HG02759 (cell line): ENCODE measurements at regions not wholly inside any gene's neighbourhood (a gene's known extent, or its start where the extent isn't known, plus 50 kb on each side); places are given as distances from the start of the nearest gene placed in this dataset.
"Not testable (repeated sequence)": the region's sequence is repeated elsewhere in the genome, so short reads cannot be mapped to it uniquely, and the experiment has no call there.

ENCODE experiments used
- ATAC-seq: cut with Tn5 transposase; IDR thresholded peaks from one replicate; pipeline ENCODE4 v1.9.1; 2021; ENCODE audit warnings: mild to moderate bottlenecking, moderate library complexity; ENCODE audit not compliant: unreplicated experiment

DNA sequence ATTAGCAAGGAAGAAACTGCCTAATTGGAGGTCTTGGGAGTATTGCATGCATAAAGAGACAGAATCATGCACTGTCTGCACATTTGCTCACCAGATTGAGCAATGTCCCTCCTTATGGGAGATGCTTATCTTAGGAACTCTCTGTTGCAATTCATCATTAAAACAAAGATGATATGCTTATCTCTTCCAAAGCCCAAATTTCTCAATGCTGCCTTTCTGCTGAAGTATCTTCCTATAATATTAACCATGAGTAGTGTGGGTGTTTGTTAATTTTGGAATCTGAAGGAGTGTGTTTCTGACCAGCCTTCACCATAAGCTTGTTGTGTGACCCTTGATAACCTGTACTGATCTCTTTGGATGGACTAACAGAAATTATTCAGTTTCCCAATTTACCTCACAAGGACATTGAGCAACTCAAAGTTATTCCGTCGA is 1257.6 kb upstream of the FLRT2 start:
- ATAC-seq: no peak

DNA sequence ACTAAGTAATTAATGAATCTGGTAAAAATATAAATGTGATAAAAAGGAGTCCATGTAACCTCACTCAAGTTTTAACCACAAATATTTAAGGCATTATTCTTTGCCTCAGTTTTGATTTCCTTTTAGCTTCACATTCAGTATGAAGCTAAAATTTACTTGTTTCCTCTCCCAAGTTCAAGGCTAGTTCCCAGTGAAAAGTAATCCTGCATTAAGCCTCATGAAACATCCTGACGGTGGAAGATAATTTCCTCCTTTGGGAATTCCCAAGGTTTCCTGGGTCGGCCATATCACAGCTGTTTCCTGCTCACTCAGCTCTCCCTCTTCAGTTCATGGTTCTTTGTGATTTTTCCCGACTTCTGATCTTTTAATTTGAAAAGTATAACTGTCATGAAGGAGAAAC is 1256.8 kb upstream of the FLRT2 start:
- ATAC-seq: no peak

DNA sequence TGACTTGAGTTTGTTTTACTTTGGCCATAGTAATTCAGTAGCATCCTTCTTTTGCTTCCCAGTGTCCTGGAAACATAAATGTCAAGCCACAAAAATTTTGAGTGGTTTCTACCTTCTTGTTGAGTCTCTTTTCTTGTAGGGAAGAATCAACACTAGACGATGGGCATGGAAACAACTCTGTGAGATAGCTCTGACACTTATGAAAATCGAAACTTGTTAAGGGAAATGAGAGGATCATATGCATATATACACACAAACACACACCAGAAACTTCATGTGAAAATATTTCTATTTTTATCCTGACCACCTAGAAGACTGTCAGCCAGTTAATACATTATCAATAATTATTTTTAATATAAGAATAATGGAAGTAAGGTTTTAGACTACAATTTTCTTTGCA is 1247.3 kb upstream of the FLRT2 start:
- ATAC-seq: no peak

DNA sequence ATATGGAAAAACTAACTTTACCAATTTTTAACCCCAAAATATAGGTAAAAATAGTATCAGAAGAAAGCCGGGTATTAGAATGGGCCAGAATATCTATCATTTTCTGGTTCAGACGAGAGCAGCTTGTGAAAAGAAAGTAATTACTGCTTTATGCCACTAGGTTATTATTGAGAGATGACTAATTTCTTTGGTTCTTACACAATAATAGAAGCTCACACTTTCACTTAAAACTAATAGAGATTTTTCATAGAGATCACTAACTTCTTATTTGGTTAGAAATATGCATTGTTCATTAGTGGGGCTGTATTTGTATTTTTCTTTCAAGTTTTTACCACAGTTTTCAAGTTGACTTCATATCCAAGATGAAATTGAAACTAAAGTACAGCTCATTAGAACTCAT is 1241.2 kb upstream of the FLRT2 start:
- ATAC-seq: no peak

DNA sequence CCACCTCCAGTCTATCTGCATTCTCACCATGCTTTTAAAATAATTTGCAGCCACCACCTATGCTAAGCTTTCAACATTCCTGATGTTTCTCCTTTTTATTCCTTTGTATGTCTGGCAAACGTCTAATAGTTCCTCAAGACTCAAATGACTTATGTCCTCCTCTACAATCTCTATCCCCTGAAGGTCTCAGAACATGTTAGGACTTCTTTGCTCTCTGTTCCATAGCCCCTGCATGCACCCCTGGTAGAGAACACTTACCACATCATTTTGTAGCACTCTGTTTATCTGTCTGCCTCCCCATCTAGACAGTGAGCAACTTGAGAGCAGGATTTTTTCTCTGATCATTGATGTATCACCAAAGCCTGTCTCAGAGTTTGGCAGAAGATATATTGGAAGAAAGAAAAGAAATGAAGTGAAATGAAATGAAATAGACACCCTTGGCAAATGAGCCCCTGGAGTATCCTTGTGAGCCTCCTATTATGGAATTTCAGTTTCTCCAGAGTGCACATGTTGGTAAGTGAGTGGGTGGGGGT is 1231.2 kb upstream of the FLRT2 start:
- no peak for ATAC-seq

DNA sequence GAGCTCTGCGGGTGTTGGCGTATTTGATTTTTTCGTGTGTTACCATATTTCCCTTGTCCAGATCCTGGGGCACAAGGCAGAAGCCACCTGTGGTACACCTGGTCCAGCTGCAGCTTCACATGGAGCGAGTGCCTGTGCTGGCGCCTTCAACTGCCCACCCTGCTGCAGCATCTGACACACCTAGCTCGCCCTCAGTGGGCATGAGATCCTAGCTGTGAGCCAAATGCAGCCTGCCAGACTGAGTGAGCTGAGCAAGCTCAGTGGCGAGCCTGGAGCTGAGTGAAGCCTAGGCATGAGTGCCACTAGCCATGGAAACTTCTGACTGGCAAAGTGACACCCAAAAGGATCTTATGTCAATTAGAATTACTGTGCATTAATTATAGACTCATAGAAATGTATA is 1226.8 kb upstream of the FLRT2 start:
- no peak for ATAC-seq

DNA sequence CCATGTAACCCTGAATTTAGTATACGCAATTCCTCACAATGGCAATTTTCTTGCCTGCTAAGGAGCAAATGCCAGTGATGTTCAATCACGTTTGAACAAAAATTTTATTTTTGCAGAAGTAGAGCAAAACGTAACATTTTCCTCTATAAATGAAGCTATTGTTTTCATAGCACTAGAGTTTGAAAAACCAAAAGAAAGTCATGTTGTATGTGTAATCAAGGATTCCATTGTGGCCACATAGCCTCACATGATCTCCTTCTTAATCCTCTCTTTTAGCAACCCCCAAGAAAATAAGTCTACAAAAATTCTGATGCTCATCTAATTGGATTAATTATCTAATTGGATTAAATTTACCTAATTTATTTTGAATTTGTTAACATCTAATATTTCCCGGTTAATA is 1217.4 kb upstream of the FLRT2 start:
- no peak for ATAC-seq

DNA sequence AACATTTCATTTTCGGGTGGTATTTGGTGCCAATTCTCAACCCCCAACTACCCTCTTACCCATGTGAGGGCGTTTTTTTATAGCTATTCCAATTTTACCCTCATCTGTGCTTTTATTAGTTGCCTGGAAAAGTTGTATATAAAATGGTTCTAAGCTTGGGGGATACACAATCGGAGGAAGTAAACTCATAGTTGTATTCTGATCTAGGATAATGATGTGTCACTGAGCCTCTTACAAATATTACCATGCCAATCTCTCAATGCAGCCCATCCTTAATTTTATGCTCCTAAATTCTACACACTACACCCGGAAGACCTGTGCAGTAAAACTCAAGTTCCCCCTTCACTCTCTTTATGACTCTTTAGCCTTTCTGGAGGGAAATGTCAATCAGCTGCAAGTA is 1206.5 kb upstream of the FLRT2 start:
- ATAC-seq: no peak

DNA sequence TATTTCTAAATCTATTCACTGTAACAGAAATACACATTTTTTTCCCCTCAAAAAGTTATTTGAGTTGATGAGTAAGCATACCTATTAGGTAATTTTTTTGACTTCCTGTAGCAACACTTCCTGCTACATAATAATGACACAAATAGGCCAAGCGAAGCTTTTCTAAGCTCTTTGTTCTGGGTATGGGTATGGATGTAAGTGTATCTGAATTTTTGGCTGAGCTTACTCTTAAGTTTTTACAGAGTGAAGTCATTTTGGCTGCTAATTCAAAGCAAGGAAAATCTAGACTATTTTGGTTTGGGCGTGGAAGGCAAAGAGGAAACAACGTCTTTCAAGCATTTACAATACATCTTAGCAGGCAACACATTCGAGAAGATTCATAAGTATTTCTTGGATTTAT is 1206.0 kb upstream of the FLRT2 start:
- no peak for ATAC-seq

DNA sequence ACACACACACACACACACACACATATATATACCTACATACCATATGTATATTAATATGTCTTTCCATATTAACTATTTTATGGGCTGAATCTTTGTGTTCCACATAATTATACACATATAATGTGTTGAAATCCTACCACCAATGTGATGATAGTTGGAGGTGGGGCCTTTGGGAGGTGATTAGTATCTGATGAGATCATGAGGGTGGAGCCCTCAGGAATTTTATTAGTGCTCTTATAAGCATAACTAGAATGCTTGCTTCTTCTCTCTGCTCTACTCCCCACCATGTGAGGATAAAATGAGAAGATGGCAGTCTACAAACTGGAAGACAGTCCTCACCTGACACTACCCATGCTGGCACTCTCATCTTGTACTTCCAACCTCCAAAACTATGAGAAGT is 1193.5 kb upstream of the FLRT2 start:
- no peak for ATAC-seq

DNA sequence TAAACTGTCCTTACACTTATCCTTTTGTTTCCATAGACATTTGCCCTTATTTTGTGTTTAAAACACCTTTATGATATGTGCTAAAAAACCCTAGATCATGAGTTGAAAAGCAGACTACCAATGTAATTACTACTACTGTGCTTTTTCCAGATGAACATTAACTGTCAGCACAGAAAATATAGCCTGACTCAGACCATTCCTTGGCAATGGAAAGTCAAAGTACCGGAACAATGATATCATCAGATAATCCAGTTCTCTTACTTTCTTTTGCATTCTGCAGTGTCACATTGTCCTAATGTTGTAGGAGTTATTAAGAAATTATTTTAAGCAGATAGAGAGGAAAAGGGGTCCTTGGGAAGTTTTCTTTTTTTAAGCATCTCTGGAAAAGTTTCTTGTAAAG is 1189.0 kb upstream of the FLRT2 start:
- no peak for ATAC-seq

DNA sequence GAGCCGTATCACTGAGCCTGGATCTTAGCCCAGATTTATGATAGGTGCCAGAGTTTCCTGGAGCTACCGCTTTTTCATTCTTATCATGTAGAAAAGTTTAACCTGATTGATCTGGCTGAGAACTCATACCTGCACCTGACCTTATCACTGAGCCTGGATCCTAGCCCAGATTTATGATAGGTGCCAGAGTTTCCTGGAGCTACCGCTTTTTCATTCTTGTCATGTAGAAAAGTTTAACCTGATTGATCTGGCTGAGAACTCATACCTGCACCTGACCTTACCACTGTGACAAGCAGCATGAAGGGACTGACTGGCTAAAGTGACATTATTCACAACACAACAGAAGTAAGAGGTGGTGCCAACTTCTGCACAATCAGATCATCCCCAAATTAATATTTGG is 1188.1 kb upstream of the FLRT2 start:
- not testable (repeated sequence) for ATAC-seq

DNA sequence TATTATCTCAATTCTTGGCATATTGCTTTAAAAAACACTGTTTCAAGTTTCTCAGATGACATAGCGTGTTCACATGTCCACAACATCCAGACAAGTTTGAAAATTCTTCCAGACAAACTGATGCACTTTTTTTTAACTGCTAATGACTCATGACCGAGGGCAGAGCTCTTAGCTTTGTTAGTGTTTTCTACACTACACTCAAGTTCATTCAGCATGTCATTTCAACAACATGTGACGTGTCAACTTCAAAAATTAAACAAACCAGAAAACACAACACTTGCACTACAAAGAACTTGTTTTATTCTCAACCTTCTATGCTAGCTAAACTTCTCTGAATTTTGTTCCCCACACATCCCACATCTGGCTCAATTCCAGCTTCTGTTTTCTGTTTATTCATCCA is 1186.3 kb upstream of the FLRT2 start:
- ATAC-seq: no peak

DNA sequence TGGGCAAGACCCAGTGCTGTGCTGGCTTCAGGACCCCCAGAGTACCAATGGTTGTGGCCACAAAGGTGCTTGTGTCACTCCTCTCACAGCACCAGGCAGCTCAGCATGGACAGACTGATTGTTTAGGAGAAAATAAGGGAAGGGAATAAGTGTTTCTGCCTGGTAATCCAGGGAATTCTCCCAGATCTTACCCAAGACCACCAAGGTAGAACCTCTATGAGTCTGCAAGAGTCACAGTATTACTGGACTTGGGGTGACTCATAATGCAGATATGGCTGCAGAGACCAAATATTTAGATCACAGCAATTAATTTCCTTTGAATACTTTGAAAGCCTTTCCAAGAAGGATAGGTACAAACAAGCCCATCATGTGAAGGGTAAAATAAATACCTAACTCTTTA is 1178.3 kb upstream of the FLRT2 start:
- ATAC-seq: no peak

DNA sequence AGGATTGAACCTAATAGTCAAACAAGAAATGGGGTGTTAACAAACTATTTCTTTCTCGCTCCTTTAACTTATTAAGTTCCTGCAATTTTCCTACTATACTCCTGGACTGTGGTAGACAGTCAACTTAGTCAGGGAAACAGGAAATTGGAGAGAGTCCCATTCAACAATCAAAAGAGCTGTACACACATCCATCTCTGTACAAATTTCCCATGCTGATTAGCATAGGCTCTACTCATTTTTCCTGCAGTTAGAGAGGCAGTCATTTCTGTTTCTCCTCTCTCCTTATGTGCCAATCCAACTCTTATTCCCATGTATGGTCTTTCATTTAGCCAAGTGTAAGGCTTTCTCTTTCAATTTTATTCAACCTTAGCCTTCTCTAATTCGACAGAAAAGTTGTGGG is 1168.5 kb upstream of the FLRT2 start:
- ATAC-seq: no peak

DNA sequence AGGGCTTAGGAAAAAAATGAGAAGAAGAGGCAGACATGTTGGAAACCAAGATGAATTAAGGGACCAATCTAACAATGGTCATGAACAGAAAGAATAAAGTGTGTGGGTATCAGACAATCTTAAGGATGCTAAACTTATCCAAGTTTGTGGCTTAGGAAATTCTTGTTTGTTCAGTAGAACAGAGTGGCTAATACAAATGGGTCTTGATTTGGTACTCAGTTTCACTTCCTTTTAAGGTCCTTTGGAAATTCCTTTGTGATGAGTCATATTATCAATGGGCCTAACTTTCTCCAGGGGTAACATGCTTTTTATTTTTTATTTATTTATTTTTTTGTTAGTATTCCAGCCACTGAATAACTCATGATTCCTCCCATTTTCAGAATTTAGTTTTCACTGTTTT is 1154.7 kb upstream of the FLRT2 start:
- ATAC-seq: no peak

DNA sequence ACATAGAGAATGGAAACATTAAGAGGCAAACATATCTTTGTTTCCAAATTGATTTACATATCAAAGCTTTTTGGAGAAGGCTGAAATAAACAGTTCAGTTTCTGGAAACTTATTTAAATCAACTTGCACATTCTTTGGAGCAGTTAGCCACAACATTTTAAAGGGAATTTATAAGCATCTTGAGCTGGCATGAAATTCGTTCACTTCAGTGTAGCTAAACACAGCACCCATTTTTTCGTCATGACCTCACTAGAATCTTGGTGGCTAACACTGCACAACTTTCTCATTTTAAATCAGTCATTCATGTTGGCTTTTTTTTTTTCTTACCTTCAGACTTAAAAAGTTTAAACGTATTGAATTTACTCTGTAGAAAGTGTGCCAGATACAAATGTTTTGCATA is 1139.9 kb upstream of the FLRT2 start:
- no peak for ATAC-seq

DNA sequence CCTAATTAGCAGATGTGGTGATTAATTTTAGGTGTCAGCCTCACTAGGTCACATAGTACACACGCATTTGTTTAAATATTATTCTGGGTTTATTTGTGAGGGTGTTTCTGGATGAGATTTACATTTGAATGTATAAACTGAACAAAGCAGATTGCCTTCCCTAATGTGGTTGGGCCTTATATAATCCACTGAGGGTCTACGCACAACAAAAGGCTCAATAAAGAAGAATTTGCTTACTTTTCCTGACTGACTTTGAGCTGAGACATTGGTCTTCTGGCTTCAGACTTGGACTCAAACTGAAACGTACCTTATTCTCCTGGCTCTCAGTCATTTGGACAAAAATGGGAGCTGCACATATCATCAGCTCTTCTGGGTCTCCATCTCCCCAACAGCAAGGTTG is 1132.3 kb upstream of the FLRT2 start:
- ATAC-seq: no peak

DNA sequence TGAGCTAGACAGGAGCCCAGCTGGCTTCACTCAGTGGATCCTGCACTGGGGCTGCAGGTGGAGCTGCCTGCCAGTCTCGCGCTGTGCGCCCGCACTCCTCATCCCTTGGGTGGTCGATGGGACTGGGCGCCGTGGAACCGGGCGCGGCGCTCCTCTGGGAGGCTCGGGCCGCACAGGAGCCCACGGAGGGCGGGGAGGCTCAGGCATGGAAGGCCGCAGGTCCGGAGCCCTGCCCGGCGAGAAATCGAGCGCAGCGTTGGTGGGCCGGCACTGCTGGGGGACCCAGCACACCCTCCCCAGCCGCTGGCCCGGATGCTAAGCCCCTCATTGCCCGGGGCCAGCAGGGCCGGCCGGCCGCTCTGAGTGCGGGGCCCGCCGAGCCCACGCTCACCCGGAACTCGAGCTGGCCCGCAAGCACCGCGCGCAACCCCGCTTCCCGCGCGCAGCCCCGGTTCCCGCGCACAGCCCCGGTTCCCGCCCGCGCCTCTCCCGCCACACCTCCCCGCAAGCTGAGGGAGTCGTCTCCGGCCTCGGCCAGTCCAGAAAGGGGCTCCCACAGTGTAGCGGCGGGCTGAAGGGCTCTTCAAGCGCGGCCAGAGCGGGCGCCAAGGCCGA is 1130.5 kb upstream of the FLRT2 start:
- ATAC-seq: no peak

DNA sequence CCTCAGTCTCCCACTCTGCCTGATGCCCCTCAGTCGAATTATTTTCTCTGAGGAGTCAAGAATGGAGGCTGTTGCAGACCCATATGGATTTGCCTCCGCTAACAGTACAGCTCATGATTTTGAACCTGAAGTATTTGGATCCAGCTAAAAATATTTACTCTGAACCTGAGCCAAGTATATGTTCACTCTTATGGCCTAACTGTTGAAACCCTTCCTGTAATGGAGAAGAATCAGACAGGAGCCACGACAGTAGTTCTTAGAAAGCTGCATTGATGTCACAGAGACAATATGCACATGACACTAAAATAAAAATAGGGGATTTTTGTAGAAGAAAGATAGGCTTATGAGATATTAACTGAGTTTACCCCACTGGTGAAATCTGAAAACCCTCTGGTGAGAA is 1128.3 kb upstream of the FLRT2 start:
- ATAC-seq: no peak

DNA sequence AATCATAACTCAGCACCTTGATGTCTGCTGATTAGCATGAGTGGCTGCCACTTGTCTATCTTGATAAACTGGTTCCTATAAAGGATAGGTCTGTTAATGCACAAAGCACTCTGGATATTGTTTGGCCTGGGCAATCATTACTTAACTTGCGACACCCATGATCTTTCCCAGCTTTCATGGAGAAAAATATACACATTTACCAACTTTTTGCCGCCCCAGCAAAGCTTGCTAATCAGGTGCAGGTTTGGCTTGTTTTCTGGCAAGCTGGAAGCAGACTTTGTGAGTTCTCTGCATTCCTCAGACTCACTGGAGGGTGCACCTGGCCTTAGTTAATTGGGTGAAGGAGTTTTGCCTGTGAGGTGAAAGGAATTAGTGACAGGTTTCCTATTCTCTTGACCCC is 1126.4 kb upstream of the FLRT2 start:
- no peak for ATAC-seq

DNA sequence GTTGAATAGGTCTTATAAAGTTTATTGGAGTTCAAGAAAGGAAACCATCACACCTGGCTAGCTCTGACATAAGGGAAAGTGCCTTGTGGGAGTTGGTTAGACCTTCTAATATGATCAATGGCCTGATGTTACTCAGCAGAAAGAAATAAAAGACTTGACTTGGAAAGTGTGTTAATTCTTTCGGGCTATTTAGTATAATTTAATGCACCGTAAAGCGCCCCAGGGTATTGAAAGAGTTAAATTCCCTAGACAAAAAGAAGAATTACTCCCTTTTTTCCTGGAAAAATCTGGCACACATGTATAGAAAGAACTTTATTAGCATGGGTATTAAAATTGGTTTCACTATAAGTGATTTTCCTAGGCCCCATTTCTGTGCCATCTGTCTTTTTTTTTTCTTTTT is 1125.7 kb upstream of the FLRT2 start:
- no peak for ATAC-seq

DNA sequence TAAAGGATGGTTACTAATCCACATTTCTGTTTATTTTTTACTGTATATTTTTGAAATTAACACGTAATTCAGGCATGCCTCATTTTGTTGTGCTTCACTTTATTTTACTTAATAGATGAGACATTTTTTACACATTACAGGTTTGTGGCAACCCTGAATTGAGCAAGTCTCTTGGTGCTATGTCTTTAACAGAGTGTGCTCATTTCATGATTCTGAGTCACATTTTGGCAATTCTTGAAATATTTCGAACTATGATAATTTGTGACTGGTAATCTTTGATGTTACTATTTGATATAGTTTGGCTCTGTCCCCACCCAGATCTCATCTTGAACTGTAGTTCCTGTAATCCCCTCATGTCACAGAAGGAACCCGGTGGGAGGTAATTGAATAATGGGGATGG is 1120.5 kb upstream of the FLRT2 start:
- ATAC-seq: no peak
